GM06990 (cell line): ENCODE measurements at regions not wholly inside any gene's neighbourhood (a gene's known extent, or its start where the extent isn't known, plus 50 kb on each side); places are given as distances from the start of the nearest gene placed in this dataset.

Source experiments
- DNase-seq: peaks from one replicate; pipeline ENCODE4 v3.0.0-alpha.2; 2011; ENCODE audit not compliant: insufficient read length; ENCODE audit errors: extremely low read depth
- H3K27me3 ChIP-seq: replicated peaks from 2 replicates; pipeline ENCODE4 v1.6.0; 2011; ENCODE audit warnings: low read length; ENCODE audit not compliant: control insufficient read depth, insufficient read depth
- H3K36me3 ChIP-seq: 2 replicates; pipeline ENCODE4 v1.5.1; 2011; ENCODE audit warnings: low read length; ENCODE audit not compliant: control insufficient read depth, insufficient read depth
- H3K4me3 ChIP-seq: replicated peaks from 2 replicates; pipeline ENCODE4 v1.5.1; 2011; ENCODE audit warnings: low read depth, mild to moderate bottlenecking, control low read depth, low read length
- CTCF ChIP-seq: IDR thresholded peaks from 2 replicates; pipeline ENCODE4 v1.5.1; 2011; ENCODE audit warnings: low read length, control low read depth, mild to moderate bottlenecking, inconsistent platforms; ENCODE audit not compliant: insufficient read depth, poor library complexity, severe bottlenecking

GRCh38 chr6:109302176-109302575 lies 80.1 kb downstream of the CD164 start:
- DNase-seq: no peak
- Histone ChIP-seq H3K36me3 (no peaks in the 10 kb centered on the region), H3K4me3 (no peak overlapping the region), H3K27me3 (no peaks in the 10 kb centered on the region)
- no peak for TF ChIP-seq CTCF

- Histone ChIP-seq H3K36me3 (no peaks in the 10 kb centered on the region), H3K27me3 (no peaks in the 10 kb centered on the region), H3K4me3 (no peak overlapping the region)
- no peak for TF ChIP-seq CTCF
- no peak for DNase-seq
Observed at GRCh38 chr6:109301418-109301817, 80.8 kb downstream of the CD164 start.

GRCh38 chr6:109300874-109301273 lies 81.4 kb downstream of the CD164 start:
- Histone ChIP-seq H3K36me3 (no peaks in the 10 kb centered on the region), H3K4me3 (no peak overlapping the region), H3K27me3 (no peaks in the 10 kb centered on the region)
- no peak for TF ChIP-seq CTCF
- DNase-seq: no peak

GRCh38 chr6:109299776-109300564 lies 82.3 kb downstream of the CD164 start:
- no peak for TF ChIP-seq CTCF
- no peak for DNase-seq
- Histone ChIP-seq H3K4me3 (no peak overlapping the region), H3K27me3 (no peaks in the 10 kb centered on the region), H3K36me3 (no peaks in the 10 kb centered on the region)

GRCh38 chr6:109299265-109299607 lies 83.0 kb downstream of the CD164 start:
- H3K4me3 ChIP-seq: no peak overlapping the region
- DNase-seq: no peak
- no peaks in the 10 kb centered on the region for H3K27me3 ChIP-seq
- no peak for TF ChIP-seq CTCF
- no peaks in the 10 kb centered on the region for H3K36me3 ChIP-seq
